ENCODE measurements at regions not wholly inside any gene's neighbourhood (a gene's known extent, or its start where the extent isn't known, plus 50 kb on each side); places are given as distances from the start of the nearest gene placed in this dataset.

DNA sequence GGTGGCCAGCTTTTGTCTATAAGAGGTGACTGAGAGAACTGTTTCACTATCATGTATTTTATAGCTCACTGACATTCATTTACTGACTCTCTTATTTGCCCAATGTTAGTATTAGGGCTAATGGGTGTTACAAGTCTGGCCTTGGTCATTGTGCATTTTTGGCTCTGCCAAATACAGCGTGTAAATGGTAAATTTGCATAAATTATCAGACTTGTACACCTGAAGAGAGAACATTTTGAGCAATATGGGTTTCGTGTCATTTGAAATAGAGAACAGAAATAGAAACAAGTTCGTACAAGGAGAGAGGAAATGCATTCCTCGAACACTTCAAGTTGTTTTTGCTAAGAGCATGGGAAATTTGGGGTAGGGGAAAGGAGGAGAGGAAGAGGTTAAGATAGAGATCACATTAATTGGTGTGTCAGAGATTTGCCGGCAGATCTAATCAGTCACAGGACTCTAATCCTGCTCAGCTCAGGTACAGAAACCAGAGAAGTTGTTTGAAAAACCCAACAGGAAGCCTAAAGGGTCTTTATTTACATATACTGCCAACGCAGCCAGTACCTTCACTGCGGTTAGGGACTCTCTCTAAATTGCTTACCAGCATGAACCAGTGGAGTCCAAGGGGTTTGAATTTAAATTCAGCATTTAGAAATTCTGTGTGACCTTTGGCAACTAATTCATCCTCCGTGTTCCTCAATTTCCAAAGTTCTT, 261.5 kb downstream of the GPATCH2 start:
- Histone ChIP-seq H3K27ac (replicated peaks in 1 of 4) (no peak overlapping the region), H3K4me3 (no peak overlapping the region), H3K36me3 (no peaks in the 10 kb centered on the region), H3K9me3 (no peaks in the 10 kb centered on the region), H3K4me1 (no peaks in the 10 kb centered on the region), H3K27me3 (no peaks in the 10 kb centered on the region)
- WGBS, result 58% methylated on average over 8 of the region's 8 CpGs
- intact Hi-C loops (cut with DNase I), result no loop called here
- TF ChIP-seq, protein P1, sequence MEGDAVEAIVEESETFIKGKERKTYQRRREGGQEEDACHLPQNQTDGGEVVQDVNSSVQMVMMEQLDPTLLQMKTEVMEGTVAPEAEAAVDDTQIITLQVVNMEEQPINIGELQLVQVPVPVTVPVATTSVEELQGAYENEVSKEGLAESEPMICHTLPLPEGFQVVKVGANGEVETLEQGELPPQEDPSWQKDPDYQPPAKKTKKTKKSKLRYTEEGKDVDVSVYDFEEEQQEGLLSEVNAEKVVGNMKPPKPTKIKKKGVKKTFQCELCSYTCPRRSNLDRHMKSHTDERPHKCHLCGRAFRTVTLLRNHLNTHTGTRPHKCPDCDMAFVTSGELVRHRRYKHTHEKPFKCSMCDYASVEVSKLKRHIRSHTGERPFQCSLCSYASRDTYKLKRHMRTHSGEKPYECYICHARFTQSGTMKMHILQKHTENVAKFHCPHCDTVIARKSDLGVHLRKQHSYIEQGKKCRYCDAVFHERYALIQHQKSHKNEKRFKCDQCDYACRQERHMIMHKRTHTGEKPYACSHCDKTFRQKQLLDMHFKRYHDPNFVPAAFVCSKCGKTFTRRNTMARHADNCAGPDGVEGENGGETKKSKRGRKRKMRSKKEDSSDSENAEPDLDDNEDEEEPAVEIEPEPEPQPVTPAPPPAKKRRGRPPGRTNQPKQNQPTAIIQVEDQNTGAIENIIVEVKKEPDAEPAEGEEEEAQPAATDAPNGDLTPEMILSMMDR (IDR thresholded peaks at IDR 0.05), result no peak
- TF ChIP-seq POLR2AphosphoS5 (IDR thresholded peaks at IDR 0.05) (no peak), EP300 (IDR thresholded peaks at IDR 0.05) (no peak), POLR2A (IDR thresholded peaks at IDR 0.05; ENCODE audit: low read depth) (no peak)
- peak; percentile 10 for DNase-seq (ENCODE audit: extremely low spot score)

DNA sequence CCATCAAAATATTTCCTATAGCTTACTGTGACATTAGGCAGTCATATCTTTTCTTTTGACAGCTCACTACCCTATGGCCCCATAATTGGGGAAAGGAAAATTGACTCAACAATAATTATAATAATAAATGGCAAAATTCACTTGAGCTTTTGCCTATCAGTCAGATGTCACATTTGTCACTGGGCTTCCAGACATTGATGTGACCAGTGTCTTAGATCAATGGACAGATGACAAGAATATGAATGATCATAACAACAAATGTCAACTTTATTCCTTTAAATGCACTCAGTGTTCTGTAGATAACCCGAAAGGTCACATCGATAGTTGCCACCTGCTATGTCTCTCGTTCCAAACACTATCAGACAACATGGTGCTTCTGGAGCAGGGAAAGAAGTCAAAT, 266.7 kb downstream of the GPATCH2 start:
- 84% methylated on average over 3 of the region's 3 CpGs for WGBS
- H3K27ac ChIP-seq (replicated peaks in 1 of 4), result no peak overlapping the region

DNA sequence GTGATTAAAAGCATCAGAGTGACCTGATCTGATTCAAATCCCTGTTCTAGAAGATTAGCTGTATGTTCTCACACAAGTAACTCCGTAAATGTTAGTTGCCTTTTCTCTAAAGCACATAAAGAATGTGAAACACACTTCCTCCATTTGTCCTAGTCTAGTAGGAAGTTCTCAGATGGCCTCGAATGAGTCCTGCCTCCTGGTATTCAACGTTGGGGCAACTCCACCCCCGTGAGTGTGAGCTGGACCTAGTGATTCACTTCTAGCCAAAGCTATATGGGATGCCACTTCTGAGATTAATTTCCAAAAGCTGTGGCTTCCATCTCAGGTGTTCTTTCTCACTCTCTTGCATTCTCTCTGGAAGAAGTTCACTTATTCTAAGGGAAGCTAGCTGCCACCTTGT, 267.6 kb downstream of the GPATCH2 start:
- TF ChIP-seq EP300 (IDR thresholded peaks at IDR 0.05) (no peak), POLR2A (IDR thresholded peaks at IDR 0.05; ENCODE audit: low read depth) (no peak), POLR2AphosphoS5 (IDR thresholded peaks at IDR 0.05) (no peak)
- TF ChIP-seq, protein P1 (IDR thresholded peaks at IDR 0.05), result no peak
- intact Hi-C loops (cut with DNase I), result no loop called here
- Histone ChIP-seq H3K36me3 (no peaks in the 10 kb centered on the region), H3K27ac (replicated peaks in 1 of 4) (no peak overlapping the region), H3K4me1 (no peaks in the 10 kb centered on the region), H3K27me3 (no peaks in the 10 kb centered on the region), H3K9me3 (no peaks in the 10 kb centered on the region), H3K4me3 (no peak overlapping the region)
- DNase-seq (ENCODE audit: extremely low spot score), result no peak
- whole genome bisulfite sequencing, result 64% methylated on average over 4 of the region's 4 CpGs

More for the DNA sequence above, 266.7 kb downstream of the GPATCH2 start:
- TF ChIP-seq POLR2A (IDR thresholded peaks at IDR 0.05; ENCODE audit: low read depth), result no peak
- TF ChIP-seq POLR2AphosphoS5 (IDR thresholded peaks at IDR 0.05), result no peak
- TF ChIP-seq EP300 (IDR thresholded peaks at IDR 0.05), result no peak
- TF ChIP-seq, protein P1 (IDR thresholded peaks at IDR 0.05), result no peak
- DNase-seq (ENCODE audit: extremely low spot score), result no peak
- no peaks in the 10 kb centered on the region for H3K4me1 ChIP-seq
- H3K27me3 ChIP-seq, result no peaks in the 10 kb centered on the region
- intact Hi-C loops (cut with DNase I), result no loop called here
- no peaks in the 10 kb centered on the region for H3K9me3 ChIP-seq
- H3K36me3 ChIP-seq, result no peaks in the 10 kb centered on the region
- no peak overlapping the region for H3K4me3 ChIP-seq

DNA sequence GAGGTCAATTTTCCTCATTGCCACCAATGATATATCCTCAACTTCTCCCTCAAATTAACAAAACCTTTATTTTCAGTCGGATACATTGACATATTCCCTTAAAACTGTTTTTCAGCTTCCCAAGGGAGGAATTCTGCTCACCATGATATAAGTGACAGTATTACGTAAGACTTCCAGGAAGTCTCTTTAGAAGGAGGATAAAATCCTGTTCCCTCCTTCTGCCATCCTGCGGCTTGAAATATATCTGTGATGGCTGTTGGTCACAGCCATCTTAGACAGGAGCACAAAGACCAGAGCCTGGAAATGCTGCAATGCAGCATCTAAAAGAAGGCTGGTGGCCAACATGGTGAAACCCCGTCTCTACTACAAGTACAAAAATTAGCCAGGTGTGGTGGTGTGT, 270.4 kb downstream of the GPATCH2 start:
- H3K36me3 ChIP-seq, result no peaks in the 10 kb centered on the region
- 90% methylated on average over 4 of the region's 4 CpGs for WGBS
- TF ChIP-seq, protein P1 (IDR thresholded peaks at IDR 0.05), result no peak
- TF ChIP-seq POLR2AphosphoS5 (IDR thresholded peaks at IDR 0.05) (no peak), POLR2A (IDR thresholded peaks at IDR 0.05; ENCODE audit: low read depth) (no peak), EP300 (IDR thresholded peaks at IDR 0.05) (no peak)
- no peaks in the 10 kb centered on the region for H3K4me1 ChIP-seq
- H3K27me3 ChIP-seq, result no peaks in the 10 kb centered on the region
- no peak overlapping the region for H3K27ac ChIP-seq (replicated peaks in 1 of 4)
- DNase-seq (ENCODE audit: extremely low spot score), result peak; percentile 74
- H3K4me3 ChIP-seq, result no peak overlapping the region
- H3K9me3 ChIP-seq, result no peaks in the 10 kb centered on the region
- intact Hi-C loops (cut with DNase I), result no loop called here

DNA sequence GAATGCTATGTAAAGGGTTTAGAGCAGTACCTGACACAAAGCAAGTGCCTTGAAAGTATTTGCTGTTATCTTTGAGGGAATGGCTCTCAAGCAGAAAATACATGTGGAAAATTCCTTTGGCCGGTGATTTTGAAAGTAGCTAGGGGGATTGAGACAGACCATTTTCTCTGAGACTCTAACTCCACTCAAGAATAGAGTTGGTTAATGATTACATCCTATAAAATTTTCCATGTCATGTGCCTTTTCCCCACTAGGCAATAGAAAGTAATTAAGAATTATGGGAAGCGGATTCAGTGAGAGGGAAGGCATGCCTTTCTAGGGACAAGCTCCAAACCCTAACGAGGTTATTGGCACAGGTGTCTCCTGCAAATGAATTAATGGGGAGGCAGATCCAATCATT, 276.0 kb downstream of the GPATCH2 start:
- no peak overlapping the region for H3K4me3 ChIP-seq

More for the DNA sequence above, 276.0 kb downstream of the GPATCH2 start:
- Histone ChIP-seq H3K36me3 (no peaks in the 10 kb centered on the region), H3K4me1 (no peaks in the 10 kb centered on the region), H3K9me3 (no peaks in the 10 kb centered on the region), H3K27ac (replicated peaks in 1 of 4) (no peak overlapping the region), H3K27me3 (no peaks in the 10 kb centered on the region)
- no peak for DNase-seq (ENCODE audit: extremely low spot score)
- TF ChIP-seq POLR2AphosphoS5 (IDR thresholded peaks at IDR 0.05) (no peak), EP300 (IDR thresholded peaks at IDR 0.05) (no peak), POLR2A (IDR thresholded peaks at IDR 0.05; ENCODE audit: low read depth) (no peak)
- TF ChIP-seq, protein P1 (IDR thresholded peaks at IDR 0.05), result no peak
- intact Hi-C loops (cut with DNase I), result no loop called here
- WGBS, result 83% methylated on average over 3 of the region's 3 CpGs
